ENCODE measurements at regions not wholly inside any gene's neighbourhood (a gene's known extent, or its start where the extent isn't known, plus 50 kb on each side); places are given as distances from the start of the nearest gene placed in this dataset.
"Not testable (repeated sequence)": the region's sequence is repeated elsewhere in the genome, so short reads cannot be mapped to it uniquely, and the experiment has no call there.

GRCh38 chr3:168660879-168661657 is 565.3 kb upstream of the GOLIM4 start:
- ATAC-seq; H3K27me3 Mint-ChIP-seq; H3K9me3 ChIP-seq (ENCODE audit: control insufficient read depth, low read length, poor library complexity, severe bottlenecking); H3K4me1 Mint-ChIP-seq; DNase-seq; H3K36me3 Mint-ChIP-seq (ENCODE audit: low read depth); H3K27ac Mint-ChIP-seq; H3K4me3 Mint-ChIP-seq: not testable (repeated sequence)

- Mint-ChIP-seq H3K27ac (no peak overlapping the region), H3K4me3 (no peak overlapping the region), H3K27me3 (no peaks in the 10 kb centered on the region), H3K4me1 (no peaks in the 10 kb centered on the region), H3K36me3 (ENCODE audit: low read depth) (no peaks in the 10 kb centered on the region)
- no peak for DNase-seq
- ATAC-seq = no peak
- no peaks in the 10 kb centered on the region for H3K9me3 ChIP-seq (ENCODE audit: control insufficient read depth, low read length, poor library complexity, severe bottlenecking)
Observed at GRCh38 chr3:168659015-168659414, 563.3 kb upstream of the GOLIM4 start.

GRCh38 chr3:168655611-168656010 is 559.9 kb upstream of the GOLIM4 start:
- H3K27me3 Mint-ChIP-seq = no peaks in the 10 kb centered on the region
- ATAC-seq = no peak

GRCh38 chr3:168654700-168655099 is 559.0 kb upstream of the GOLIM4 start:
- DNase-seq = no peak
- H3K4me3 Mint-ChIP-seq = no peak overlapping the region
- no peak overlapping the region for H3K27ac Mint-ChIP-seq
- no peaks in the 10 kb centered on the region for H3K36me3 Mint-ChIP-seq (ENCODE audit: low read depth)
- no peaks in the 10 kb centered on the region for H3K4me1 Mint-ChIP-seq
- ATAC-seq = no peak
- H3K27me3 Mint-ChIP-seq = no peaks in the 10 kb centered on the region
- H3K9me3 ChIP-seq (ENCODE audit: control insufficient read depth, low read length, poor library complexity, severe bottlenecking) = no peaks in the 10 kb centered on the region

More at GRCh38 chr3:168655611-168656010, 559.9 kb upstream of the GOLIM4 start:
- no peaks in the 10 kb centered on the region for H3K9me3 ChIP-seq (ENCODE audit: control insufficient read depth, low read length, poor library complexity, severe bottlenecking)
- Mint-ChIP-seq H3K4me1 (no peaks in the 10 kb centered on the region), H3K27ac (no peak overlapping the region), H3K36me3 (ENCODE audit: low read depth) (no peaks in the 10 kb centered on the region), H3K4me3 (no peak overlapping the region)
- no peak for DNase-seq

- no peaks in the 10 kb centered on the region for H3K27me3 Mint-ChIP-seq
- ATAC-seq (no peak), DNase-seq (no peak)
- no peak overlapping the region for H3K27ac Mint-ChIP-seq
- no peaks in the 10 kb centered on the region for H3K9me3 ChIP-seq (ENCODE audit: control insufficient read depth, low read length, poor library complexity, severe bottlenecking)
- no peaks in the 10 kb centered on the region for H3K36me3 Mint-ChIP-seq (ENCODE audit: low read depth)
- no peaks in the 10 kb centered on the region for H3K4me1 Mint-ChIP-seq
- no peak overlapping the region for H3K4me3 Mint-ChIP-seq
Observed at GRCh38 chr3:168653255-168653654, 557.5 kb upstream of the GOLIM4 start.

- no peaks in the 10 kb centered on the region for H3K36me3 Mint-ChIP-seq (ENCODE audit: low read depth)
- no peak overlapping the region for H3K27ac Mint-ChIP-seq
- no peak overlapping the region for H3K4me3 Mint-ChIP-seq
- ATAC-seq = no peak
- no peaks in the 10 kb centered on the region for H3K27me3 Mint-ChIP-seq
- DNase-seq = no peak
- no peaks in the 10 kb centered on the region for H3K9me3 ChIP-seq (ENCODE audit: control insufficient read depth, low read length, poor library complexity, severe bottlenecking)
- no peaks in the 10 kb centered on the region for H3K4me1 Mint-ChIP-seq
Observed at GRCh38 chr3:168648321-168648720, 552.6 kb upstream of the GOLIM4 start.

GRCh38 chr3:168647582-168647981 is 551.9 kb upstream of the GOLIM4 start:
- ATAC-seq = no peak
- no peaks in the 10 kb centered on the region for H3K9me3 ChIP-seq (ENCODE audit: control insufficient read depth, low read length, poor library complexity, severe bottlenecking)
- no peaks in the 10 kb centered on the region for H3K4me1 Mint-ChIP-seq

GRCh38 chr3:168645180-168645579 is 549.5 kb upstream of the GOLIM4 start:
- Mint-ChIP-seq H3K27me3 (no peaks in the 10 kb centered on the region), H3K4me1 (no peaks in the 10 kb centered on the region), H3K36me3 (ENCODE audit: low read depth) (no peaks in the 10 kb centered on the region), H3K4me3 (no peak overlapping the region), H3K27ac (no peak overlapping the region)
- no peak for ATAC-seq
- H3K9me3 ChIP-seq (ENCODE audit: control insufficient read depth, low read length, poor library complexity, severe bottlenecking) = no peaks in the 10 kb centered on the region
- DNase-seq = no peak

More at GRCh38 chr3:168647582-168647981, 551.9 kb upstream of the GOLIM4 start:
- DNase-seq = no peak
- Mint-ChIP-seq H3K27me3 (no peaks in the 10 kb centered on the region), H3K27ac (no peak overlapping the region), H3K4me3 (no peak overlapping the region), H3K36me3 (ENCODE audit: low read depth) (no peaks in the 10 kb centered on the region)

- peaks cover 2% of the 10 kb centered on the region for H3K9me3 ChIP-seq (ENCODE audit: control insufficient read depth, low read length, poor library complexity, severe bottlenecking)
- no peak for DNase-seq
- Mint-ChIP-seq H3K4me1 (no peaks in the 10 kb centered on the region), H3K27ac (no peak overlapping the region), H3K4me3 (no peak overlapping the region), H3K27me3 (no peaks in the 10 kb centered on the region), H3K36me3 (ENCODE audit: low read depth) (no peaks in the 10 kb centered on the region)
- no peak for ATAC-seq
Observed at GRCh38 chr3:168628549-168628948, 532.8 kb upstream of the GOLIM4 start.

- Mint-ChIP-seq H3K27me3 (no peaks in the 10 kb centered on the region), H3K36me3 (ENCODE audit: low read depth) (no peaks in the 10 kb centered on the region), H3K4me1 (no peaks in the 10 kb centered on the region), H3K27ac (no peak overlapping the region), H3K4me3 (no peak overlapping the region)
- DNase-seq (no peak), ATAC-seq (no peak)
- H3K9me3 ChIP-seq (ENCODE audit: control insufficient read depth, low read length, poor library complexity, severe bottlenecking) = peaks cover 2% of the 10 kb centered on the region
Observed at GRCh38 chr3:168625477-168625876, 529.8 kb upstream of the GOLIM4 start.

- Mint-ChIP-seq H3K27ac (no peak overlapping the region), H3K4me3 (no peak overlapping the region), H3K4me1 (no peaks in the 10 kb centered on the region), H3K27me3 (no peaks in the 10 kb centered on the region), H3K36me3 (ENCODE audit: low read depth) (no peaks in the 10 kb centered on the region)
- ATAC-seq = no peak
- DNase-seq = no peak
- H3K9me3 ChIP-seq (ENCODE audit: control insufficient read depth, low read length, poor library complexity, severe bottlenecking) = peaks cover 2% of the 10 kb centered on the region
Observed at GRCh38 chr3:168624892-168625448, 529.2 kb upstream of the GOLIM4 start.

GRCh38 chr3:168624195-168624594 is 528.5 kb upstream of the GOLIM4 start:
- ATAC-seq (no peak), DNase-seq (no peak)
- no peaks in the 10 kb centered on the region for H3K36me3 Mint-ChIP-seq (ENCODE audit: low read depth)
- no peaks in the 10 kb centered on the region for H3K4me1 Mint-ChIP-seq
- H3K9me3 ChIP-seq (ENCODE audit: control insufficient read depth, low read length, poor library complexity, severe bottlenecking) = peaks cover 2% of the 10 kb centered on the region
- H3K27ac Mint-ChIP-seq = no peak overlapping the region
- no peaks in the 10 kb centered on the region for H3K27me3 Mint-ChIP-seq
- no peak overlapping the region for H3K4me3 Mint-ChIP-seq

GRCh38 chr3:168622795-168623194 is 527.1 kb upstream of the GOLIM4 start:
- Mint-ChIP-seq H3K36me3 (ENCODE audit: low read depth) (no peaks in the 10 kb centered on the region), H3K4me1 (no peaks in the 10 kb centered on the region), H3K27me3 (no peaks in the 10 kb centered on the region), H3K4me3 (no peak overlapping the region), H3K27ac (no peak overlapping the region)
- ATAC-seq = no peak
- peaks cover 2% of the 10 kb centered on the region for H3K9me3 ChIP-seq (ENCODE audit: control insufficient read depth, low read length, poor library complexity, severe bottlenecking)
- DNase-seq = no peak

GRCh38 chr3:168620854-168621253 is 525.1 kb upstream of the GOLIM4 start:
- Mint-ChIP-seq H3K4me3 (no peak overlapping the region), H3K36me3 (ENCODE audit: low read depth) (no peaks in the 10 kb centered on the region)
- no peak for ATAC-seq

More at GRCh38 chr3:168620854-168621253, 525.1 kb upstream of the GOLIM4 start:
- no peak for DNase-seq
- H3K4me1 Mint-ChIP-seq = no peaks in the 10 kb centered on the region
- peaks cover 2% of the 10 kb centered on the region for H3K9me3 ChIP-seq (ENCODE audit: control insufficient read depth, low read length, poor library complexity, severe bottlenecking)
- H3K27ac Mint-ChIP-seq = no peak overlapping the region
- H3K27me3 Mint-ChIP-seq = no peaks in the 10 kb centered on the region

Measured in T-helper 17 cell (primary cell).